H1 (cell line): ENCODE measurements at regions not wholly inside any gene's neighbourhood (a gene's known extent, or its start where the extent isn't known, plus 50 kb on each side); places are given as distances from the start of the nearest gene placed in this dataset.

Experiments used
- CHD7 ChIP-seq: fragments of 300-600 bp; sonication (generic); IDR thresholded peaks from 2 replicates; pipeline ENCODE4 v1.7.1; 2012; ENCODE audit warnings: low read length, moderate library complexity, mild to moderate bottlenecking, inconsistent platforms; ENCODE audit not compliant: insufficient replicate concordance
- E2F6 ChIP-seq: IDR thresholded peaks from 2 replicates; pipeline ENCODE4 v1.6.1; 2012; ENCODE audit warnings: inconsistent platforms
- EZH2 ChIP-seq: fragments of 200-600 bp; sonication (generic); IDR thresholded peaks from 2 replicates; pipeline ENCODE4 v1.7.1; 2012; ENCODE audit warnings: low read depth, mild to moderate bottlenecking, moderate library complexity, low read length, inconsistent platforms; ENCODE audit not compliant: severe bottlenecking
- NANOG ChIP-seq: IDR thresholded peaks from 2 replicates; pipeline ENCODE4 v1.6.1; 2011; ENCODE audit warnings: low read length, low read depth, mild to moderate bottlenecking, inconsistent platforms; ENCODE audit not compliant: insufficient read depth, poor library complexity, severe bottlenecking
- POLR2A ChIP-seq, 2 experiments: IDR thresholded peaks; 1 replicate in 1 of 2; 2 replicates in 1 of 2; pipeline ENCODE4 v1.6.1; 2011; ENCODE audit warnings: low read depth in 2 of 2, low read length in 2 of 2, mild to moderate bottlenecking in 2 of 2; ENCODE audit errors: control extremely low read depth in 1 of 2
- SIN3A ChIP-seq, 2 experiments: IDR thresholded peaks in 1 of 2; conservative IDR thresholded peaks in 1 of 2; 2 replicates each; pipeline ENCODE4 v1.6.1; 2011 to 2012; ENCODE audit warnings: low read length in 2 of 2, improper control_type of control experiment in 1 of 2, low read depth in 1 of 2, mild to moderate bottlenecking in 1 of 2
- SP2 ChIP-seq: IDR thresholded peaks from 2 replicates; pipeline ENCODE4 v1.6.1; 2012; ENCODE audit warnings: mild to moderate bottlenecking, low read length, inconsistent platforms
- SP4 ChIP-seq: IDR thresholded peaks from 2 replicates; pipeline ENCODE4 v1.6.1; 2012; ENCODE audit warnings: low read length, inconsistent platforms
- TAF1 ChIP-seq: IDR thresholded peaks from 2 replicates; pipeline ENCODE4 v1.6.1; 2011; ENCODE audit warnings: mild to moderate bottlenecking, low read depth, low read length

GRCh38 chr6:11486051-11486450 lies 51.5 kb upstream of the TMEM170B start (continued):
- TF ChIP-seq CHD7 = no peak
- no peak for TF ChIP-seq SIN3A (conservative IDR thresholded peaks at IDR 0.05 in 1 of 2, IDR thresholded peaks at IDR 0.05 in 1 of 2; ENCODE audit: low read depth in 1 of 2, low read length in 2 of 2)
- TF ChIP-seq SP2 = no peak
- TF ChIP-seq SP4 = no peak
- TF ChIP-seq NANOG = no peak
- TF ChIP-seq E2F6 = no peak
- TF ChIP-seq POLR2A (IDR thresholded peaks at IDR 0.05; ENCODE audit: control extremely low read depth in 1 of 2, low read depth in 2 of 2, low read length in 2 of 2) = no peak
- TF ChIP-seq EZH2 = no peak
- no peak for TF ChIP-seq TAF1
